SIG-M5 treated with dmso at 0.1 percent for 504 hours (cell line): ENCODE measurements at regions not wholly inside any gene's neighbourhood (a gene's known extent, or its start where the extent isn't known, plus 50 kb on each side); places are given as distances from the start of the nearest gene placed in this dataset.
"Not testable (repeated sequence)": the region's sequence is repeated elsewhere in the genome, so short reads cannot be mapped to it uniquely, and the experiment has no call there.

Source experiments
- DNase-seq: peaks from one replicate; lab custom pipeline; 2025; ENCODE audit not compliant: unreplicated experiment; lab: John Stamatoyannopoulos, UW

DNA sequence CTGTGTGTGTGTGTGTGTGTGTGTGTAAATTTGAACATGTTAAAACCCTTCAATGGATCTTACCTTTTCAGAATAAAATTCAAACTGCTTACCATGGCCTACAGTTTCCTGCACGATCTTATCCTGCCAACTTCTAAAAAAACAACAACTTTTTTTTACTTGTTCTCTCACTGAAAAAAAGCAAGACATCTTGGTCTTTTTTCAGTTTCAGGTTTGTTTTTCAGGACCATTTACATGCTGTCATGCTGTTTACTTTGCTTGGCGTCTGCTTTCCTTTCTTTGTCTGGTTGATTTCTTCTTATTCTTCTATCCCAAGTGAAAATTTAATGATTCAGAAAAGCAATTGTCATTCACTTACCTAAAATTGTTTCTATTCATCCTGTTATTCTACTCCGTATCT lies 286.3 kb upstream of the TMEFF2 start:
- no peak for DNase-seq

DNA sequence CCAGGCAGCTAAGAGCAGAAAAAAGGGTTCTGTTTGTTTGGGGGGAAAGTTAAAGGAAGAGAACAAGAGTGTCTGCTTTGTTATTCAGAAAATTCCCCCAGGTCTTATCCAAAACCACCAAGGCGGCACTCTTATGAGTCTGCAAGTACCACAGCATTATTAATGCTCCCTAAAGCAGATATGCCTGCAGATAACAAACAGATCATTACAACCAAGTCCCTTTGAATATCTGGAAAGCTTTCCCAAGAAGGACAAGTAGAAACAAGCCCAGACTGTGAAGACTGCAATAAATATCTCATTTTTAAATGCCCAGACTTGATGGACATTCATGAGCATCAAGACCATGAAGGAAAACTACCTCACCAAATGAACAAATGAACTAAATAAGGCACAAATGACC lies 278.6 kb upstream of the TMEFF2 start:
- DNase-seq, result no peak

DNA sequence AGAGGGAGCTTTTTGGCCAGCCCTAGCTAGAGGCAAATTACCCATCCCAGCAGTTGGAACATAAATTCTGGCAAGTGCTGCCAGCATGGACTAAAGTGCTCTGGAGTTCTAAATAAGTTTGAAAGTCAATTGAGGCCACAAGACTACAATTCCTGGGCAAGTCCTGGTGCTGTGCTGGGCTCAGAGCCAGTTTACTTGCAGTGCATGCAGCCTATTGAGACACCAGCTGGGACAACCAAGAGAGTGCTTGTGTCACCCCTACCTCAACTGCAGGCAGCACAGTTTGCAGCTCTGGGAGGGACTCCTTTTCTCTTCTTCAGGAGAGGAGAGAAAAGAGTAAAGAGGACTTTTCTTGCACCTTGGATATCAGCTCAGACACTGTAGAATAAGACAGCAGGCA lies 277.2 kb upstream of the TMEFF2 start:
- no peak for DNase-seq

DNA sequence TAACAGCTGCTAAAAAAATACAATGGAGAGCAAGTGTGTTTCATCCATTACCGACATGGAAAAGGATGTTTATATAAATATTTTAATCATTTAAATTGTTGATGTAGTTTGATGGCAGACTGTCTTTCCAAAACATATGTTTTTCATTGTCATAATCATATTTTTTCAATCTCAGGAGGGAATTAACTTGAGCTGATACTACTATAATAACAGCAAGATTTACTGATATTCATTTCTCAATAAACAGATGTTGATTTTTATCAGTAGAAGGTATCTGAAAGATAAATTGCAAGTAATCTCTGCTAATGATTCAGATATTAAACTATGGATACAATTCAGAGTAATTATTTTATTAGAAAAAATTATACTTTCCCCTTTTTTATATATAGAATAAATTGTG lies 274.9 kb upstream of the TMEFF2 start:
- DNase-seq, result no peak

DNA sequence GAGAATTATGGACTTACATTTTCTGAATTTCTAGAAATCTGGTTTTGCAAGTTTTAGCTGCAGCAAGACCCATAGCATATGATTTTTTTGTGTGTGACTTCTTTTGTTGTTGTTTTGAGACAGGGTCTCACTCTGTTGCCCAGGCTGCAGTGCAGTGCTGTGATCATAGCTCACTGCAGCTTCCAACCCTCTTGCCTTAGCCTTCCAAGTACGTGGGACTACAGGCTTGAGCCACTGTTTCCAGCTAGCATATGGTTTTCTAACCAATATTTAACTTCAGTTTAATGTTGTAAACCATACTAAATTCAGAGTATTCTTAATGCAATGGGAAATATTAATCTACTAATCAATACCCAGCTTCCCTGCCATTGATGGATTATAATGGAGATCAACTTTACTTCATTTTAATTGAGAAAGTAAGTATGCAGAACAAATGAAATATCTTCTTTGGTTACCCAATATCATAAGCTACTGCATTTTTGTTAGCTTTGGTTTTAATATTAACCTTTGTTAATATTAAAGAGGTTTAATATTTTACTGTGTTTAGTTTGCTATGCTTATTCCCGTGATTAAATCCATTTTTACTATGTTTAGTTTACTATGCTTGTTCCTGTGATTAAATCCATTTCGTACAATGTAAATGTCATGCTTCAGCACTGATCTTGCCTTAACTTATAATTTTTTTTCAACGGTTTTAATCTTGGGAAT lies 273.4 kb upstream of the TMEFF2 start:
- DNase-seq, result no peak

DNA sequence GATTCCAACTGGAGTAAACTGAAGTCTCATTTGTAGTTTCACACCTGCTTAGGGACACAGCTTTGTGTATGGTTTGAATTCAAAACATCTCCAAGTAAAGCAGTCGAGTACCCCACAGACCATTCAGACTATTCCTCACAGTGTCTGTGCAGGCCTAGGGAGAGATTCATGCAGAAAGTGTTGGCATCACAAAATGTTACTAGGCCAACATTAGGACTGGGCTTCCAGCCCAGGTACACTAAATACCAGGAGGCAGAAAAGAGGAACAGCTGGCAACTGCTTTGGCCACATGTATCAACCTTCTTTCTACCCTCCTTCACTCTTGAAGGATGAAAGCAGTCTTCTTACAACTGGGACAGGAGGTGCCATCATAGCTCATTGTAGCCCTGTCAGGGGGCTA lies 270.4 kb upstream of the TMEFF2 start:
- DNase-seq, result no peak

DNA sequence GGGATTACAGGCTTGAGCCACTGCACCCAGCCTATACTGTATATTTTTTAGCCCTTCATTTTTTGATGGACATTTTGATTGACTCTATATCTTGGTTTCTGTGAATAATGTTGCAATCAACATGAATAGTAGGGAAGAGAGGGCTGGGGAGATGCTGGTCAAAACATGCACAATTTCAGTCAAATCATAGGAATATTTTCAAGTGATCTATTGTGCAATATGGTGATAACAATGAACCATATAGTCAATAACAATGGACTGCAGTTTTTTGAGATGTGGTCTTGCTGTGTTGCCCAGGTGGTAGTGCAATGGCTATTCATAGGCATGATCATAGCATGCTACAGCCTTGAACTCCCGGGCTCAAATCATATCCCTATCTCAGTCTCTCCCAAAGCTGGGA lies 264.7 kb upstream of the TMEFF2 start:
- DNase-seq, result no peak

DNA sequence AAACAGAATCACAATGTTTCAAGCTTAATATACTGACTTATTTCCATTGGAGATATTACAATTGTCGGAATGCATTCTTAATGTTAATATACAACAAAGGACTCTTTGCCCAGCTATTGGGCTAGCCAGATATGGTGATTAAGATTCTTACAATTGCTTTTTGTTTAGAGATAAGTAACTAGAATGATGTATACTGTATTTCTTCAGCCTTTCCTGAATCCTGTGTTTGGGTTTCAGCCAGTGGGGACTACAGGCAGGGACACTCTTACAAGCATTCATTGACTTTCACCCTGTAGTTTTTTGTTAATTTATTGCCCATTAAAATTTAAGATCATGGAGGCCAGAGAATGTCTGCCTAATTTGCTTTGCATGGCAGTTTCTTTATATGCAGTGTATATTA lies 254.1 kb upstream of the TMEFF2 start:
- no peak for DNase-seq

DNA sequence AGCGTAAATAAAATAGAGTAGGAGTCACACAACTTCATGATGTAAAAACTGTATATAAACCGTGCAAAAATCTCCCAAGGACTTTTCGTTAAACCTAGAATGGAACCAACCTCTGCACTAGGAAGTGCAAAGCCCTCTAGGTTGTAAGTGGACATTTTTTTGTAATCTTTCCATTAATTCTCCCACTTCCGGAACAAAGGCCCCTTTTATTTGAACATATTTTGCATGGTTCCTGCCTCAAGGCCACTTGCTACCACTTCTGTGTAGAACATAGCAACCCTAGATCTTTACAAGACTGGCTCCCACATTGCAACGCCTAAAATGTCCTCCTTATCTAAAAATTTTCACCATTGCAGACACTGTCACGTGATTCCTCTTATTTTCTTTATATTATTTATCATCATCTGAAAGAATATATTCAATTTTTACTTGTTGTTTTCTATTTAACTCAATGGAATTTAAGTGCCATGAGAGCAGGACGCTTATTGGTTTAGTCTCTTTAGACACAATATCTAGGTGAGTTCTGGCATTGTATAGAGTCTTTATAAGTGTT lies 249.6 kb upstream of the TMEFF2 start:
- DNase-seq, result no peak

DNA sequence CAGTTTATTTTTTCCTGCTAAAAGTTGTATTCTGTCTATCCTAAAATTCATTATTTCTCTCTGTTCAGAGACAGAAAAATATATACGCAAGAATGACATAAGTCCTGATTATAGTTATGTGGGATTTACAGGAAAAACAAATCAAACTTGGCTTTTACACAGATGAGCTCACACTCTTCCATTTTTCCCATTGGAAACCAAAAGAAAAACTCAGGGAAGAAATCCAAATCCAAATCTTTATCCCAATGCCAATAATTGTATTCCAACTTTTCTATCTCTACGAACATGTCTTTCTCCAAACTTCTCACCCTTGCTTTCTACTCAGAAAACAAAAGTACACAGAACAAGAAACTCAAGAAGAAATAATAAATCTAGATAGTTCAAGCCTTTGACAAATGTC lies 249.1 kb upstream of the TMEFF2 start:
- no peak for DNase-seq

DNA sequence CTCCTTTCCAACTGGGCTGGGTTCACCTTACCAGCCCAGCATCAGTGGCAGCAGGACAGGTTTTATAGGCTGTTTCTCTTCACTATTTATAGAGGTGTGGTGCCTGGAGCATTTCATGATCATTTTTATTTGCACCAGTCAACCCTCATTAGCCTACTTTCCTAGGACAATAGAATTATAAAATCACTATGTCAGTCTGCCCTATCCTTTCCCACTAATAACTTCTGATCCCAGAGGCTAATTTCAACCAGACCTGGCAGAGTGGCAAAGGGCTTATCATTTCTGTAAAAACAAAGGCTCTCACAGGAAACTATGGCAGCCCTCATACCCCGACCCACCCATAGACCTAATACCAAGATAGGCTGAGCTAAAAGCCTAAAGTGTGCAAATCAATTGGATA lies 243.5 kb upstream of the TMEFF2 start:
- no peak for DNase-seq

DNA sequence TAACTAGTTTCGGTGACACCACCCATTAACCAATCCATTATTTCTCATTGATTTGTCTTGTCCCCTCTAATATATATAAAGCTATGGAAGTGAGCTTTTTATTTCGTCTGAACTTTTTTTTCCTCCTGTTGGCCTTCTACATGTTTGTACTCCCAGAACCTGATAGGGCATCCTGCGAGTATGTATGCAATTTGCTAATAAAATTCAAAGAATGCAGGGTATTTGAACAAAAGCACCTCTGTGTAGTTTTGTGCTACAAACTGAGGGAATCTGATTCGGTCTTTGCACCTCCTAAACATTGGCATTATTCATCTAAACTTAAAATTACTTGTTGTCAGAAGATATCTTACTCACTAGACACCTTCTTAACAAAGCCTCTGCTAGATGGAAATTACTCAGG lies 242.9 kb upstream of the TMEFF2 start:
- no peak for DNase-seq

DNA sequence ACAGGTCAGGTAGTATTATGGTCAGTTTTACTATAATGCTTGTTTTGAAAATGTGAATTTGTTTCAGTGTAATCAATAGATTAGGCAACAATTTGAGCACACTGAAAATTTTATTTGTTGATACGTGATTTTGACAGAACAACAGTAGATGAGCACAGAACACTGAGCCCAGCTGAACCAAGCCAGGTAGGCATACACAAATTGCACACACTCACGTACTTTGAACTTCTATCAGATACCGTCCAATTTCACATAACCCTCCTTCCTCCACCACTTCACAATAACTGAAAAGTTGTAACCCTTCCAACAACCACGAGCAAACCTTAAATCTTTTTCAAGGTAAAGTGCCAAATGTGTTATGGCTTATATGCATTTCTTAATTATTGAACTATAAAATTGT lies 229.5 kb upstream of the TMEFF2 start:
- no peak for DNase-seq

DNA sequence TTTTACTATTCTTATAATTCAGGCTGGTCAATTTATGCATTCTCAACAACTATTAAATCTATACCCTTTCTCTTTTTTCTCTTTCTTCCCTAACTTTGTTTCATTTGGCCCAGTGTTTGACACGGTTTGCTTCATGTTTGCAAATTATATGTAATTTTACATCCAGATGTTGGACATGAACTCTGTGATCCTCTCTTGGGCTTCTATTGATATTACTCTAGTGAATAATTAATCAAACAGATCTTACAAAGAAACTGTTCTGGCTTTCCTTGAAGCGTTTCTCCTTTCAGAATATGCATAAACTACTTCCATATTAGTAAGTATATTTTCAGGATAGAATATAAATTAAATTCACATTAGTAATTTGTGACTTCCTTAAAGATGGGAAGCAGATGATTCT lies 225.1 kb upstream of the TMEFF2 start:
- no peak for DNase-seq

DNA sequence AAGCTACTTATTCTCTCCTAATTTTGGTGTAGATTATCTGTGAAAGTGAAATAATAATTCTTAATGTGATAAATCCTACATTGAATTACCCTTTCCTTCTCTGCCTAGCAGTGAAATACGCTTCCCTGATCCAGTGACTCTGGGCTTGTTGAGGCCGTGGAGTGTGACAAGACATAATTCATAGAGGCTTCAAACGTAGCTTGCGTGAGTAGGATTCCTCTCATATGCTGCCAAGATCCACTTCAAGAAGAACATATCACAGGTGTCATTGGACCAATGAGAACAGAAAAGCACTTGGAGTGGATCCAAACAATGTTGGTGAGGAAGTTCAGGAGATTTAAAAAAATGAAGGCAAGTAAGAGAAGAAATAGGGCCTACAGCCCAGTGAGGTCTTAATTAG lies 221.3 kb upstream of the TMEFF2 start:
- DNase-seq, result no peak

DNA sequence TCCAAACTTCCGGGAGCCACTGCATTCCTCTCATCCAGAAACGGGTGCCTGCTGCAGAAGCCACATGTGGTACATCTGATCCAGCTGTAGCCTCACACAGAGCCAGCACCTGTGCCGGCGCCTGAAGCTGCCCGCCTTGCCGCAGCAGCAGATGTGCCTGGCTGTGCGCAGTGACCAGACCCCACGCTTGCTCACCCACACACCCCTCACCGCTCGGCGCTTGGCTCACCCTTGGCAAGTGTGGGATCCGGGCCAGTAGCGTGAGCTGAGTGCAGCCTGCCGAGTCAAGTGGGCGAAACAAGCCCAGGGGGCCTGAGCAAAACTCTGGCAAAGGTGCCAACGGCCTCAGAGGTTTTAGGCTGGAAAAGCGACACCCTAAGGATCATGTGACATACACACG lies 220.1 kb upstream of the TMEFF2 start:
- DNase-seq, result no peak

DNA sequence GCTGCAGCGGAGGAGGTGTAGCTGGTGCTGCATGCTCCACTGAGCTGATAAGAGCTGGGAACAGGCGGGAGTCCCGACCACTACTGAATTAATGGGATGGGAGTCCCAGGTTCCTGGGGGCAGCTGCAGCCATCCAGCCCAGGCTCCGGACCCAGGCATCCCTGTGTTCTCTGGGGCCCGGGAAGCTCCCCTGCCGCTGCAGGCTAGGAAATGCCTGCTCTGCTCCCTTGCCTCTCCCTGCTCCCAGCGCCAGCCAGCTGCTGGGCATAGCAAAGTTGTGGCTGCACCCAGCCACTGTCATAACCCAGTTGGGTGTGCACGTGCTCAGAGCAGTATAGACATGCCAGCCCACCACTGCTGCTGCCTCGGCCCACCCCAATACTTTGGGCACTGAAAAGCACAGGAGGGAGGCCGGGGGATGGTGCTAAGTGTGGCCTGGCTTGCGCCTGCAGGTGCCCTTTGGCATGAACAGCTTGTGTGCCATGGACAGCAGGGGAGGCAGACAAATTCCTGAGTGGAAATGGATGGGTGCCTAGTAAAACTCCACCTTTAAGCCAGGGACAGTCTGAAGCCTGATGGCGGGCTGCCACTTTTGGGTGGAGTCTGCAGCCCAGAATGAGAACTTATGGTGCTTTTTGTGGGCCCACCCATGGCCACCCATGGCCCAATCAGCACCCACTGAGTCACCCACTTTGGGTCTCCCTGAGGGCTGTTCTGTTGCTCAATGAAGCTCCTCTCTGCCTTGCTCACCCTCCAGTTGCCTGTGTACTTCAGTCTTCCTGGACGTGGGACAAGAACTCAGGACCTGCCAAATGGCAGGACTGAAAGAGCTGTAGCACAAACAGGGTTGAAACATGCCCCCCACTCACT lies 219.3 kb upstream of the TMEFF2 start:
- no peak for DNase-seq

DNA sequence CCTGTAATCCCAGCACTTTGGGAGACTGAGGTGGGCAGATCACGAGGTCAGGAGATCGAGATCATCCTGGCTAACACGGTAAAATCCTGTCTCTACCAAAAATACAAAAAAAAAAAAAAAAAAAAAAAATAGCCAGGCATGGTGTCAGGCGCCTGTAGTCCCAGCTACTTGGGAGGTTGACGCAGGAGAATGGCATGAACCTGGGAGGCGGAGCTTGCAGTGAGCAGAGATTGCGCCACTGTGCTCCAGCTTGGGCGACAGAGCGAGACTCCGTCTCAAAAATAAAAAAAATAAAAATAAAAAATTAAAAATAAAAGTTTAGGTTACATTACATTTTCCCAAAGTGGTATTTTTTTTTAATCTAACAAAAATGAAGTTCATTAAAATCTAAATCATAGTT lies 218.1 kb upstream of the TMEFF2 start:
- DNase-seq, result not testable (repeated sequence)

DNA sequence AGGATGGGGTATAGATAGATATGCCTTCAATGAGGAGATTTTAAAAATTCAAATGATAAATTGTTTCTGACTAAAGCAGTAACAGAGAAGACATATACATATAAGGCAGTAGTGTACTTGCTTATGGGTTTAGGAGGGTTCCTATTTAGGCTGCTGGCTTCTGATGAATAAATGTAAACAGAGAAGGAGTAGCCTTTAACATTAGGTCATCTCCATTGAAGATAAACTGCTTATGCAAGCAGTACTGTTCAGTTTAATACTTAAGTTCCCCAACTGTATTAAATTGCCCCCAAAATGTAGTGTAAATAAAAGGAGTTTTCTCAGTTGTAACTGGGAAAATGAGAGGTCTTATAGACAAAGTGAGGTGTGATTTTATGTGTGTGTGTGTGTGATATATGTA lies 217.7 kb upstream of the TMEFF2 start:
- DNase-seq, result no peak

DNA sequence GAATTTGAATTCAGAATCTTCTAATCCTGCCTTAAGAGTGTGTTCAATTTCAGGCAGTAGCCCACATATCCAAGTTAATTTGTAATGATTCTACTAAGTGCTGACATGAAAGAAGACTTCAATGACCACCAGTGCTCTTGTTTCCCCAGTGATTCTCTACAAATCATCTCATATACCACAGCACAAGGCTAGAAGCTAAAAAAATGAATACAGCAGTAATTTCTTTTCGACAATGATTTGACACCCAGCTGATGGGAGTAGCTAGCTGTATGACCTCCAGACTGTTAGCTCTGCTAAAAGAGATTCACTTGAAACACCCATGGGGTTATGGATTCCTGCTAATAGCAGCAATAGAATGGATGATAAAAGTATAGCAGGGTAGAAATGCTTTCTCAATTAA lies 217.0 kb upstream of the TMEFF2 start:
- no peak for DNase-seq

DNA sequence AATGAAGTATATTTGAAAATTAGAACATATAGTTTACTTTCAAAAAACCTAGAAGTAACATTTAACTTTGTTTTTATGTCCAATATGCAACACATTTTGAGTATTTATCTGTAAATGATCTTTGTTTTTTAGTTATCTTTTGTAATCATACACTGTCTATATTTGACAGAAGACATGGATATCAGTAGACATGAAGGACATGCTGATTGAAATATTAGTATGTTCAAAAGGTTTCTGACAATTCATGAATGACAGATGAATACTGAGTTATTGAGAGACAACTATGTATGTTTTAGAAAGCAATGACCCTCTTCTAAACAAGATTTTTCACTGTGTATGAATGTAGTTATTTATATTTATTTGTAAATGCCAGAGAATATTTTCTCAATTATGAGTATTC lies 215.6 kb upstream of the TMEFF2 start:
- no peak for DNase-seq

DNA sequence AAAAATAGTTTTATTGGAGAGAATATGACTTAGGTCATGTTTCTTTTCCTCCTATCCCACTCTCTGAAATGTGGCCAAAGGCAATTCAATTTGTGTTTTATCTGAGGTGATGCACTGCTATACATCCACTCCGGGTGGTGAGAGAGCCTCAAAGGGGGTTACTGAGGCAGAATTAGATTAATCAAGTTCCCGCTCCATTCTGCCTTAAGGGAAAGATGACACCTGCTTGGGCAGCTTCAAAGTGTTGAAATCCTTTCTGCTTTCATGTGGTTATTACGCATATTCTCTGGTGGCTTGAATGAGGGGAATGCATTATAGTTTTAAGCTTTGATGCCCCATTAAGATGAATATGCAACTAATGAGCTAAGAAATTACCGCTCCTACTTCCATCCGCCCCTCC lies 213.0 kb upstream of the TMEFF2 start:
- DNase-seq, result no peak
